ENCODE measurements at regions not wholly inside any gene's neighbourhood (a gene's known extent, or its start where the extent isn't known, plus 50 kb on each side); places are given as distances from the start of the nearest gene placed in this dataset.

DNA sequence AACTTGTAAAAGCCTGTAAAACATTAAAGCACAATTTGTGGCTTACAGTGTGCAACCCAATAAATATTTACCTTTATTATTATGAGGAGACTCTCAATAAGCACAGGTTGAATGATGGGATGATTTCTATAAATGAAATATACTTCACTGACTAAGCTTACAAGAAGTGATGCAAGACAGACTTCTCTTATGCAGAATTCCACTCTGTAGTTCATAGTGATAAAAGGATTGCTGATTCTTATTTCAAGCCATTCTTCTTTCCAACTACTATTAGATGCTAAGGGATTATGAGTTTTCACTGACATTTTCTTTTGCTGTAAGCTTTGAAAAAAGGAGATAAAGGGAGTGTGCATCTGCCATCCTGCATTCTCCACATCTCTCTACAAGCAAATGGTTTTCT lies 149.0 kb upstream of the ARG1 start:
- H3K4me3 ChIP-seq (ENCODE audit: low read length): no peak overlapping the region
- TF ChIP-seq, protein P1, sequence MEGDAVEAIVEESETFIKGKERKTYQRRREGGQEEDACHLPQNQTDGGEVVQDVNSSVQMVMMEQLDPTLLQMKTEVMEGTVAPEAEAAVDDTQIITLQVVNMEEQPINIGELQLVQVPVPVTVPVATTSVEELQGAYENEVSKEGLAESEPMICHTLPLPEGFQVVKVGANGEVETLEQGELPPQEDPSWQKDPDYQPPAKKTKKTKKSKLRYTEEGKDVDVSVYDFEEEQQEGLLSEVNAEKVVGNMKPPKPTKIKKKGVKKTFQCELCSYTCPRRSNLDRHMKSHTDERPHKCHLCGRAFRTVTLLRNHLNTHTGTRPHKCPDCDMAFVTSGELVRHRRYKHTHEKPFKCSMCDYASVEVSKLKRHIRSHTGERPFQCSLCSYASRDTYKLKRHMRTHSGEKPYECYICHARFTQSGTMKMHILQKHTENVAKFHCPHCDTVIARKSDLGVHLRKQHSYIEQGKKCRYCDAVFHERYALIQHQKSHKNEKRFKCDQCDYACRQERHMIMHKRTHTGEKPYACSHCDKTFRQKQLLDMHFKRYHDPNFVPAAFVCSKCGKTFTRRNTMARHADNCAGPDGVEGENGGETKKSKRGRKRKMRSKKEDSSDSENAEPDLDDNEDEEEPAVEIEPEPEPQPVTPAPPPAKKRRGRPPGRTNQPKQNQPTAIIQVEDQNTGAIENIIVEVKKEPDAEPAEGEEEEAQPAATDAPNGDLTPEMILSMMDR (conservative IDR thresholded peaks at IDR 0.05; ENCODE audit: low read depth, low read length): no peak
- no peak for DNase-seq (ENCODE audit: low read depth)

DNA sequence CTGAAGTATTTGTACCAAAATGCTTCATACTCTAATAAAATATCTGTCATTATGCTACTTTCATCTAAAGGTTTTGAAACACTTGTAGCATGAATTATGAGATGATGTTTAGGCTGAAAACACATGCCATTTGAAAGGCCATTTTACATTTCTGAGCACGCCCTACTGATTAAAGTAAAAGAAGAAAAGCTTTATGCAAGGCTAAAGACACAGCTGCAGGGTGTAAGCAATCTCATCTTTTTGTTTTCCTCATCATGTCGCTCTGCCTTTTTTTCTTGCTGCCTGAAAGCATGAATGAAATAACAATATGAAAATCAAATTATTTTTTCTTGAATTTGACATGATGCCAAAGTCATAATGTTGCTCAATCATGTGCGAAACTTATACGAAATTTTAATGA lies 148.6 kb upstream of the ARG1 start:
- no peak overlapping the region for H3K4me3 ChIP-seq (ENCODE audit: low read length)
- TF ChIP-seq, protein P1 (conservative IDR thresholded peaks at IDR 0.05; ENCODE audit: low read depth, low read length): no peak
- no peak for DNase-seq (ENCODE audit: low read depth)

DNA sequence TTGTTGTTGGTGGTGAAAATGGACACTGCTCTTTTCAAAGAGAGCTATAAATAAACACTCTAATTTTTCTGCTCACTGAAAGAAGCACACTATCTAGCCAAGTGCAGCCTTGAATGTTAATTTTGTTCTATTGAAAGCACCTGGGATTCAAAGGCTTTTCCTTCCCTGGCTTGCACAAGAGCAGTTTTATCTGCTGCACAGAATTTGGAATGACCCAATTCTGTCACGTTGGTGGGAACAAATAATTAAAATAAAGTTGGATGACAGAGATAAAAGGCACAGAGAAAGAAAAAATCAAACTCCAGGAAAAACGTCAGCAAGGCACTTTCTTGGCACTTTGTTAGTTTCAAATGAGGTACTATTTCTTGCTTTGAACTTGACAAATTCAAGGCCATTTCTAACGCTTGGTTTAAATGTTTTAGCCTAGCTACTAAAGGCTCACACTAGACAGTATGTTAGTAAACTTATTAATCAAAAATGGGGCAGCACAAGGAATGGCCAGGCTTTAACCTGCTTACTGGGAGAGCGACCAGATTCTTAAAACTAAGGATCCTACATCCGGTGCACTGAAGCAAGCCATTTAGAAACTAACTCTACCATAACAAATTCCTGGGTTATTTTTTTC lies 145.5 kb upstream of the ARG1 start:
- H3K4me3 ChIP-seq (ENCODE audit: low read length): no peak overlapping the region
- TF ChIP-seq, protein P1 (conservative IDR thresholded peaks at IDR 0.05; ENCODE audit: low read depth, low read length): no peak

DNA sequence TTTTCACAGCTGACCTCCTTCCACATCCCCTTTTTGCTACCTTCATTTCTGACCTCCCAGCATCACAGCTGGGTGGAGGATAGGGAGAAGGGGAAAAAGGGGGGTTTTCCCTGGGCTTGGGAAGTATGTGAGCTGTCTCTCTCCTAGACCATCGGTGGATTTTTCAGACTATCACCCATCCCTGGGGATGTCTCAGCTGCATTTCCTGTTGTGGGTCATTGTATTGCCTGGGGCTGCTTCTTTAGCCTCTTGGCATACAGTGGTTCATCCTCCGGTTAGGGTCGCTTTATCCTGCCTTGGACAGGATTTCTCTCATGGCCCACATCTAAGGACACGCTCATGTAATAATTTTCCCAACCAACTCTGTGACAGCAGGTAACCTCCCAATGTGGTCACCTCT lies 142.5 kb upstream of the ARG1 start:
- no peak overlapping the region for H3K4me3 ChIP-seq (ENCODE audit: low read length)
- DNase-seq (ENCODE audit: low read depth): no peak
- TF ChIP-seq, protein P1 (conservative IDR thresholded peaks at IDR 0.05; ENCODE audit: low read depth, low read length): no peak

More for the DNA sequence above, 145.5 kb upstream of the ARG1 start:
- DNase-seq (ENCODE audit: low read depth): no peak

DNA sequence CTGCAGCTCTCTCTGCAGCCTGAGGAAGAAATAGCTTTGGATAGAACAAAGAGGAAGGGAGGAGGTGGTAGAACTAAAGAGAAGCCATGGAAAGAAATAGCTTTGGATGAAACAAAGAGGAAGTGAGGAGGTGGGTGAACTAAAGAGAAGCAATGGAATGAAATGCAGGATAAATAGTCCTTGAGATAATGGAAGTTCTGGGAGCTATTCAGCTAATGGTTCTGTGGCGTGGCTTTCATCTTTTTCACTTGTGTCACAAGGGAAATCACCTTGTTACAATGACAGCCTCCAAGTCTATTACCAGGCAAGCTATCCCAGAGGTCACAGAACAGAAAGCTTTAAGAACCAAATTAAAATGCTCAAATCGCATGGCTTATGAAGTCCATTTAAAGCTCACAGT lies 141.3 kb upstream of the ARG1 start:
- TF ChIP-seq, protein P1 (conservative IDR thresholded peaks at IDR 0.05; ENCODE audit: low read depth, low read length): no peak
- no peak overlapping the region for H3K4me3 ChIP-seq (ENCODE audit: low read length)
- no peak for DNase-seq (ENCODE audit: low read depth)

DNA sequence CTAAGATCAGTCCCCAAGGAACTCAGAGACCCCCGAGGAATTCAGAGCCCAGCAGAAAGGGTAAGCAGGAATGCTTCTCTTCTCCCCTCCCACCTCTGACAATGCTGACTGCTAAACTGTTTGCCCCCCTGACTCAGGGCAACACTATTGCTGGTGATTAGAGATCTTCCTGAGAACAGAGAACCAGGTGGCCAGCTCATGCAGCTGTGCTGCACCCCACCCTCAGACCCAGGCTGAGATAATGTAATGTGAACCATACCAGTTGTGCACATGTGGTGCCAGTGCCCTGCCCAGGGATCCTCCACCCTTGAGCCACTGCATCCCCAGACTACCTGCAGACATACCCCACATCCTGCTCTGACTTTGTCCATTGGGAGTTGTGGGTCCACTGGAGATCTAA lies 139.1 kb upstream of the ARG1 start:
- H3K4me3 ChIP-seq (ENCODE audit: low read length): no peak overlapping the region
- DNase-seq (ENCODE audit: low read depth): no peak
- TF ChIP-seq, protein P1 (conservative IDR thresholded peaks at IDR 0.05; ENCODE audit: low read depth, low read length): no peak

DNA sequence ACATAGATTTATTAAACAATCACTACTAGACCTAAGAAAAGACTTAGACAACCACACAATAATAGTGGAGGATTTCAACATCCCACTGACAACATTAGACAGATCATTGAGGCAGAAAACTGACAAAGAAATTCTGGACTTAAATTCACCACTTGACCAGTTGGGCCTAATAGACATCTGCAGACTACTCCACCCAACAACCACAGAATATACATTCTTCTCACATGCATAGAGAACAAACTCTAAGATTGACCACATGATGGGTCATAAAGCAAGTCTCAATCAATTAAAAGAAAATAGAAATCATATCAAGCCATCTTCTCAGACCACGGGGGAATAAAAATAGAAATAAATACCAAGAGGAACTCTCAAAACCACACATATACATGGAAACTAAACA lies 136.7 kb upstream of the ARG1 start:
- no peak overlapping the region for H3K4me3 ChIP-seq (ENCODE audit: low read length)
- DNase-seq (ENCODE audit: low read depth): no peak
- TF ChIP-seq, protein P1 (conservative IDR thresholded peaks at IDR 0.05; ENCODE audit: low read depth, low read length): no peak
